ENCODE measurements at regions not wholly inside any gene's neighbourhood (a gene's known extent, or its start where the extent isn't known, plus 50 kb on each side); places are given as distances from the start of the nearest gene placed in this dataset.

DNA sequence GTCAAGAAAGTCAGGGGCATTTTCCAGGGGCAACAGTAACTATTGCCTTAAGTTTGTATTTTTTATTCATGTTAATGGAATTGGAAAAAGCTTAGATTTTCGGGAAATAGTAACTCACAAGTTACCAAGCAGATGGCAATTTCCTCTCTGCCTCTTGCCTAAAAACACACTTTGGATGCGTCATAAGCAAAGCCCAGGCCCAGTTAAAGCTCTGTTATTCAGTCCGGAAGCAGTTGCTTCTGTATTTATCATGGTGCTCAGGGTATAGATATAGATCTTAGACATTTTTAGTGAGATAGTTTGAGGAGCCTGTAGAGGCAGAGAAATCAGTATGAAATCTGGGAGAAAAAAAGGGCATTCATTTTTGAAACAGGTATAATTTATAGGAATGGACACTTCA lies 260.3 kb upstream of the TNC start:
- intact Hi-C loops (cut with DNase I; ENCODE audit: low total_unique reads), result no loop called here
- no peak for DNase-seq
- Histone ChIP-seq H3K4me3 (no peak overlapping the region), H3K9me3 (peaks cover 0 to 4% of the 10 kb centered on the region in 2 donors), H3K27ac (no peak overlapping the region), H3K4me1 (no peaks in the 10 kb centered on the region), H3K36me3 (no peaks in the 10 kb centered on the region), H3K27me3 (no peaks in the 10 kb centered on the region)
- TF ChIP-seq POLR2A (IDR thresholded peaks at IDR 0.05), result no peak
- TF ChIP-seq, protein P1, sequence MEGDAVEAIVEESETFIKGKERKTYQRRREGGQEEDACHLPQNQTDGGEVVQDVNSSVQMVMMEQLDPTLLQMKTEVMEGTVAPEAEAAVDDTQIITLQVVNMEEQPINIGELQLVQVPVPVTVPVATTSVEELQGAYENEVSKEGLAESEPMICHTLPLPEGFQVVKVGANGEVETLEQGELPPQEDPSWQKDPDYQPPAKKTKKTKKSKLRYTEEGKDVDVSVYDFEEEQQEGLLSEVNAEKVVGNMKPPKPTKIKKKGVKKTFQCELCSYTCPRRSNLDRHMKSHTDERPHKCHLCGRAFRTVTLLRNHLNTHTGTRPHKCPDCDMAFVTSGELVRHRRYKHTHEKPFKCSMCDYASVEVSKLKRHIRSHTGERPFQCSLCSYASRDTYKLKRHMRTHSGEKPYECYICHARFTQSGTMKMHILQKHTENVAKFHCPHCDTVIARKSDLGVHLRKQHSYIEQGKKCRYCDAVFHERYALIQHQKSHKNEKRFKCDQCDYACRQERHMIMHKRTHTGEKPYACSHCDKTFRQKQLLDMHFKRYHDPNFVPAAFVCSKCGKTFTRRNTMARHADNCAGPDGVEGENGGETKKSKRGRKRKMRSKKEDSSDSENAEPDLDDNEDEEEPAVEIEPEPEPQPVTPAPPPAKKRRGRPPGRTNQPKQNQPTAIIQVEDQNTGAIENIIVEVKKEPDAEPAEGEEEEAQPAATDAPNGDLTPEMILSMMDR (IDR thresholded peaks at IDR 0.05), result no peak

DNA sequence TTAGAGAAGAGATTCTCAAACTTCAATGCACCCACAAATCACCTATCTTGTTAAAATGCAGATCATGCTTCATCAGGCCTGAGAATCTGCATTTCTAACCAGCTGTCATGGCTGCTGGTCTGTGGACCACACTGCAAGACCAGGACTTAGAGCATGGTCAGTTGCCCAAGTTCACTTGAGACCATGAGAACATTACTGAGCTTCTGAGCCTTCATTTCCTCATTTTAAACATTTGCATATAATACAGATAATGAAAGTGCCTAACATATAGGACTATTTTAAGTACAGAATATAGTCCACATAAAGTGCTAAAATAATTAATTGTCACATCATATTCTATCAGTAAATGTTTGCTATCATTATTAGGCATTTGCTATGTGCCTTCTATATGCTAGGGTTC lies 260.8 kb upstream of the TNC start:
- TF ChIP-seq, protein P1 (IDR thresholded peaks at IDR 0.05), result no peak
- Histone ChIP-seq H3K4me1 (no peaks in the 10 kb centered on the region), H3K9me3 (peaks cover 0 to 5% of the 10 kb centered on the region in 2 donors), H3K27me3 (no peaks in the 10 kb centered on the region), H3K27ac (no peak overlapping the region), H3K36me3 (no peaks in the 10 kb centered on the region), H3K4me3 (no peak overlapping the region)
- intact Hi-C loops (cut with DNase I; ENCODE audit: low total_unique reads), result no loop called here
- DNase-seq, result no peak

DNA sequence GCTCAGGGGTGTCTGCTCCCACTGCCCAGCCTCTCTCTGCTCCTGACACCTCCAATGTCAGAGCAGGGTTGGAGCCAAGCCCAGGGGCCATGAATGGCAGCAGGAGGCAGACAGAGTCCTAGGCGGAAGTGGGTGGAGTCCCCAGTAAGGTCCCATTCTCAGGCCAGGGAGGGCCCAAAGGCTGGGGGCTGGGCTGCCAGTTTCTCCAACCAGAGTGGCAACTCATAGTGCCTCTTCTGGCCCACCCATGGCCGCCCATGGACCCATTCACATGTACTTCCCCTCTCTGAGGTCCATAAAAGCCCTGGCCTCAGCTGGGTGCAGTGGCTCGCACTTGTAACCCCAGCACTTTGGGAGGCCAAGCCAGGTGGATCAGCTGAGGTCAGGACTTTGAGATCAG lies 261.8 kb upstream of the TNC start:
- Histone ChIP-seq H3K36me3 (no peaks in the 10 kb centered on the region), H3K9me3 (peaks cover 0 to 5% of the 10 kb centered on the region in 2 donors), H3K4me1 (no peaks in the 10 kb centered on the region), H3K27ac (no peak overlapping the region), H3K27me3 (no peaks in the 10 kb centered on the region), H3K4me3 (no peak overlapping the region)
- intact Hi-C loops (cut with DNase I; ENCODE audit: low total_unique reads), result no loop called here
- TF ChIP-seq POLR2A (IDR thresholded peaks at IDR 0.05), result no peak
- TF ChIP-seq, protein P1 (IDR thresholded peaks at IDR 0.05), result no peak
- DNase-seq, result no peak

DNA sequence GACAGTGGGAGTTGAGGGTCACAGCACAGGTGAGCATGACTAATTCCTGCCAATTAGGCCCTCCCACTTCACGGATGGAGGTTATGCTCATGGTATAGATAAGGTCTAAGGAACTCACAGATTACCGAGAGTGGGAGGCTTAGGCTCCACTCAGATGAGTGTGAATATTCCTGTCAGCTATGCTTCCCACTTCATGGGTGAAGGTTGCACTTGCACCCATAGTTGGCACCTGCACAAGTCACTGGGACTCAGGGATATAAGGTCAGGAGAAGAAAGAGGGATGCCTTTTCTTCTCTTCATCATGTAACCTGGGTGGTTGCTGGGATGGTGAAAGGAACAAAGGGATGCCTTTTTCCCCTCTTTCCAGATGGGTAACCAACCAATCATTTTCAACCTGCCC lies 264.9 kb upstream of the TNC start:
- Histone ChIP-seq H3K9me3 (peaks cover 0 to 5% of the 10 kb centered on the region in 2 donors), H3K27ac (no peak overlapping the region), H3K4me1 (no peaks in the 10 kb centered on the region), H3K36me3 (no peaks in the 10 kb centered on the region), H3K27me3 (no peaks in the 10 kb centered on the region), H3K4me3 (no peak overlapping the region)
- no peak for TF ChIP-seq POLR2A (IDR thresholded peaks at IDR 0.05)
- TF ChIP-seq, protein P1 (IDR thresholded peaks at IDR 0.05), result no peak
- DNase-seq, result no peak
- intact Hi-C loops (cut with DNase I; ENCODE audit: low total_unique reads), result no loop called here

DNA sequence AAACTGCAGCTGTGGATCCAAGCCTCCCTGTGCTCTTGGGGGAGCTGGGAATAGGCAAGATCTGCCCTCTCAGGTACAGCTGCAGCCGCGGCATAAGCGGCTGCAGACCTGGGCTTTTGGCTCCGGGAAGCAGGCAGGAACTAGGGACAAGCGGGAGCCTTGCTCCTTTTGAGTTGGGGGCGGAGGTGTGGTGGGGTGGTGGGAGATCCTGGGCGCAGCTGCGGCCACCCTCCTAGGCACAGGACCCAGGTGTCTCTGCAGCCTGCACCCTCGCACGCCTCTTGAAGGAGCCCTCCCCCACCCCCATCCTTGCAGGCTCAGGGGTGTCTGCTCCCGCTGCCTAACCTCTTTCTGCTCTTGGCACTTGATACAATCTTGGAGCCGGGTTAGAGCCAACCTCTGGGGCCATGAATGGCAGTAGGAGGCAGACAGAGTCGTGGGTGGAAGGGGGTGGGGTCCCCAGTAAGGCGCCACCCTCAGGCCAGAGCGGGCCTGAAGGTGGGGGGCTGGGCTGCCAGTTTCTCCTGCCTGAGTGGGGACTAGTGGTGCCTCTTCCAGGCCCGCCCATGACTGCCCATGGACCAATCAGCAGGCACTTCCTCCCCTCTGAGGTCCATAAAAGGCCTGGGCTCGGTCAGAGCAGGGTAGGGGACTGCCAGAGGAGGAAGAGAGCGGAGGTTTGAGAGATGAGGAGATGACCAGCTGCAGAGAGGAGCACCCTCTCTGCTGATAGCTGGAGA lies 267.6 kb upstream of the TNC start:
- Histone ChIP-seq H3K27me3 (no peaks in the 10 kb centered on the region), H3K36me3 (no peaks in the 10 kb centered on the region), H3K4me1 (no peaks in the 10 kb centered on the region), H3K27ac (no peak overlapping the region), H3K9me3 (peaks cover 0 to 5% of the 10 kb centered on the region in 2 donors), H3K4me3 (no peak overlapping the region)
- TF ChIP-seq, protein P1 (IDR thresholded peaks at IDR 0.05), result no peak
- TF ChIP-seq POLR2A (IDR thresholded peaks at IDR 0.05), result no peak
- intact Hi-C loops (cut with DNase I; ENCODE audit: low total_unique reads), result no loop called here
- DNase-seq, result no peak
